Endothelial cell (in vitro differentiated cells): ENCODE measurements at regions not wholly inside any gene's neighbourhood (a gene's known extent, or its start where the extent isn't known, plus 50 kb on each side); places are given as distances from the start of the nearest gene placed in this dataset.

Experiments
- DNase-seq: peaks from one replicate; pipeline ENCODE4 v3.0.0; 2021; ENCODE audit warnings: low spot score
- H3K27ac Mint-ChIP-seq: one replicate; pipeline ENCODE4 v1.8.0; 2021; ENCODE audit warnings: mixed read lengths, inconsistent platforms; ENCODE audit not compliant: unreplicated experiment
- H3K27me3 Mint-ChIP-seq: one replicate; pipeline ENCODE4 v1.8.0; 2021; ENCODE audit warnings: mild to moderate bottlenecking, moderate library complexity, mixed read lengths, inconsistent platforms; ENCODE audit not compliant: unreplicated experiment
- H3K36me3 Mint-ChIP-seq: one replicate; pipeline ENCODE4 v1.8.0; 2021; ENCODE audit warnings: mild to moderate bottlenecking, low read depth, mixed read lengths, inconsistent platforms; ENCODE audit not compliant: unreplicated experiment
- H3K4me1 Mint-ChIP-seq: one replicate; pipeline ENCODE4 v1.8.0; 2021; ENCODE audit warnings: mild to moderate bottlenecking, mixed read lengths, inconsistent platforms; ENCODE audit not compliant: unreplicated experiment
- H3K4me3 Mint-ChIP-seq: one replicate; pipeline ENCODE4 v1.8.0; 2021; ENCODE audit warnings: mild to moderate bottlenecking, mixed read lengths, inconsistent platforms; ENCODE audit not compliant: unreplicated experiment
- H3K9me3 Mint-ChIP-seq: one replicate; pipeline ENCODE4 v1.8.0; 2021; ENCODE audit warnings: mixed read lengths, inconsistent platforms; ENCODE audit not compliant: unreplicated experiment
- CTCF ChIP-seq: fragments of 200-600 bp; sonication (generic); IDR thresholded peaks from one replicate; pipeline ENCODE4 v1.5.0; 2021; ENCODE audit warnings: antibody characterized with exemption; ENCODE audit not compliant: unreplicated experiment

- Mint-ChIP-seq H3K27ac (no peak overlapping the region), H3K27me3 (peaks cover 5% of the 10 kb centered on the region), H3K9me3 (no peaks in the 10 kb centered on the region), H3K4me3 (no peak overlapping the region), H3K4me1 (no peaks in the 10 kb centered on the region), H3K36me3 (peaks cover 10% of the 10 kb centered on the region)
- no peak for DNase-seq
- TF ChIP-seq CTCF = no peak
These were observed 96.9 kb downstream of the THBS2 start for GRCh38 chr6:169156793-169157147.

- no peak for DNase-seq
- H3K27me3 Mint-ChIP-seq = peaks cover 1% of the 10 kb centered on the region
- TF ChIP-seq CTCF = no peak
- no peak overlapping the region for H3K27ac Mint-ChIP-seq
- peak overlapping the region; percentile 24 for H3K4me3 Mint-ChIP-seq
- H3K4me1 Mint-ChIP-seq = no peaks in the 10 kb centered on the region
- H3K36me3 Mint-ChIP-seq = peaks cover 10% of the 10 kb centered on the region
- H3K9me3 Mint-ChIP-seq = no peaks in the 10 kb centered on the region
These were observed 97.4 kb downstream of the THBS2 start for GRCh38 chr6:169156108-169156792.

GRCh38 chr6:169155481-169155880 is 98.2 kb downstream of the THBS2 start:
- Mint-ChIP-seq H3K27me3 (peaks cover 1% of the 10 kb centered on the region), H3K4me3 (peak overlapping the region; percentile 24), H3K9me3 (no peaks in the 10 kb centered on the region), H3K36me3 (peaks cover 10% of the 10 kb centered on the region), H3K27ac (no peak overlapping the region), H3K4me1 (no peaks in the 10 kb centered on the region)
- no peak for TF ChIP-seq CTCF
- no peak for DNase-seq

GRCh38 chr6:169153401-169153800 is 100.2 kb downstream of the THBS2 start:
- no peaks in the 10 kb centered on the region for H3K4me1 Mint-ChIP-seq
- no peak for TF ChIP-seq CTCF
- H3K36me3 Mint-ChIP-seq = peaks cover 10% of the 10 kb centered on the region
- no peak overlapping the region for H3K4me3 Mint-ChIP-seq
- peaks cover 1% of the 10 kb centered on the region for H3K27me3 Mint-ChIP-seq
- H3K27ac Mint-ChIP-seq = no peak overlapping the region
- H3K9me3 Mint-ChIP-seq = peaks cover 5% of the 10 kb centered on the region
- DNase-seq = no peak

- peaks cover 1% of the 10 kb centered on the region for H3K27me3 Mint-ChIP-seq
- H3K9me3 Mint-ChIP-seq = peaks cover 5% of the 10 kb centered on the region
- H3K36me3 Mint-ChIP-seq = no peaks in the 10 kb centered on the region
- H3K27ac Mint-ChIP-seq = no peak overlapping the region
- TF ChIP-seq CTCF = no peak
- no peaks in the 10 kb centered on the region for H3K4me1 Mint-ChIP-seq
- no peak overlapping the region for H3K4me3 Mint-ChIP-seq
- no peak for DNase-seq
These were observed 107.1 kb downstream of the THBS2 start for GRCh38 chr6:169146521-169146920.
